ENCODE measurements at regions not wholly inside any gene's neighbourhood (a gene's known extent, or its start where the extent isn't known, plus 50 kb on each side); places are given as distances from the start of the nearest gene placed in this dataset.

DNA sequence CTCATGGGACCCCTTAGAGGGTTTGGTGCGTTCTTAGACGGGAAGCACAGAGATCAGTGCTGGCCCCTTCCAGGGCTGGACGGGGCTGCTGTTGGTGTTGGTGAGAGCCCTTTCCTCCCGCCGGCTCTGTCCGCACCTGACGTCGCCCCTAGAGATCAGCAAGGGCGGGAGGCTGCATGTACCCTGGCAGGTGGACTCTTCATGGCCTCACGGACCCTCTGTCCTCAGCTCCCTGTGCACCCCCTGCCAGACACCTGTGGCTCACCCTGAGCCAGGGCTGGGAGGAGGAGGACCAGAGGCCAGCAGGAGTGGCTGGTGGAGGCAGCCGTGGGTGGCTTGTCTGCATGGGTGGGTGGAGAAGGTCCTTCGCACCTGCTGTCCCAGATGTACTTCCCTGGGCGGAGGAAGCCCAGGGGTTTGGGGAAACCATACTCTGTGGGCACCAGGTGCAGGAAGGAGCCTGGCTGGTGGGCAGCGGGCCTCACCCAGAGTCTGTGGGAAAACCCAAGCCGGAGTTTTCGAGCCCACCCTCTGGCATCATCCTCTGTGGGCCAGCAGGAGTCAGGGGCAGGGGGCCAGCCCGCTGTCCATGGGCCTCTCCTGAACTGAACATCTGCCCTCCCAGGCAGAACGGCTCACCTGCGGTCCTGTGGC is 348.6 kb downstream of the SEC14L1 start:
- no peak for DNase-seq (ENCODE audit: extremely low spot score)
- CTCF ChIA-PET, result interaction anchor here (5.8 kb wide), 1 partner anchor 60 kb away, joined by 34 read pairs; no protein-coding TSS in a partner anchor
- TF ChIP-seq, protein P1, sequence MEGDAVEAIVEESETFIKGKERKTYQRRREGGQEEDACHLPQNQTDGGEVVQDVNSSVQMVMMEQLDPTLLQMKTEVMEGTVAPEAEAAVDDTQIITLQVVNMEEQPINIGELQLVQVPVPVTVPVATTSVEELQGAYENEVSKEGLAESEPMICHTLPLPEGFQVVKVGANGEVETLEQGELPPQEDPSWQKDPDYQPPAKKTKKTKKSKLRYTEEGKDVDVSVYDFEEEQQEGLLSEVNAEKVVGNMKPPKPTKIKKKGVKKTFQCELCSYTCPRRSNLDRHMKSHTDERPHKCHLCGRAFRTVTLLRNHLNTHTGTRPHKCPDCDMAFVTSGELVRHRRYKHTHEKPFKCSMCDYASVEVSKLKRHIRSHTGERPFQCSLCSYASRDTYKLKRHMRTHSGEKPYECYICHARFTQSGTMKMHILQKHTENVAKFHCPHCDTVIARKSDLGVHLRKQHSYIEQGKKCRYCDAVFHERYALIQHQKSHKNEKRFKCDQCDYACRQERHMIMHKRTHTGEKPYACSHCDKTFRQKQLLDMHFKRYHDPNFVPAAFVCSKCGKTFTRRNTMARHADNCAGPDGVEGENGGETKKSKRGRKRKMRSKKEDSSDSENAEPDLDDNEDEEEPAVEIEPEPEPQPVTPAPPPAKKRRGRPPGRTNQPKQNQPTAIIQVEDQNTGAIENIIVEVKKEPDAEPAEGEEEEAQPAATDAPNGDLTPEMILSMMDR (IDR thresholded peaks at IDR 0.05; ENCODE audit: control extremely low read depth, extremely low read depth, low read depth, missing control alignments), result no peak
- POLR2A ChIA-PET, result no interaction called here

- TF ChIP-seq, protein P1 (IDR thresholded peaks at IDR 0.05; ENCODE audit: control extremely low read depth, extremely low read depth, low read depth, missing control alignments), result no peak
- ChIA-PET POLR2A (no interaction called here), CTCF (interaction anchor here (5.8 kb wide), 1 partner anchor 61 kb away, joined by 34 read pairs; no protein-coding TSS in a partner anchor)
- no peak for DNase-seq (ENCODE audit: extremely low spot score)
Observed at GRCh38 chr17:77489893-77490255, 349.1 kb downstream of the SEC14L1 start.

DNA sequence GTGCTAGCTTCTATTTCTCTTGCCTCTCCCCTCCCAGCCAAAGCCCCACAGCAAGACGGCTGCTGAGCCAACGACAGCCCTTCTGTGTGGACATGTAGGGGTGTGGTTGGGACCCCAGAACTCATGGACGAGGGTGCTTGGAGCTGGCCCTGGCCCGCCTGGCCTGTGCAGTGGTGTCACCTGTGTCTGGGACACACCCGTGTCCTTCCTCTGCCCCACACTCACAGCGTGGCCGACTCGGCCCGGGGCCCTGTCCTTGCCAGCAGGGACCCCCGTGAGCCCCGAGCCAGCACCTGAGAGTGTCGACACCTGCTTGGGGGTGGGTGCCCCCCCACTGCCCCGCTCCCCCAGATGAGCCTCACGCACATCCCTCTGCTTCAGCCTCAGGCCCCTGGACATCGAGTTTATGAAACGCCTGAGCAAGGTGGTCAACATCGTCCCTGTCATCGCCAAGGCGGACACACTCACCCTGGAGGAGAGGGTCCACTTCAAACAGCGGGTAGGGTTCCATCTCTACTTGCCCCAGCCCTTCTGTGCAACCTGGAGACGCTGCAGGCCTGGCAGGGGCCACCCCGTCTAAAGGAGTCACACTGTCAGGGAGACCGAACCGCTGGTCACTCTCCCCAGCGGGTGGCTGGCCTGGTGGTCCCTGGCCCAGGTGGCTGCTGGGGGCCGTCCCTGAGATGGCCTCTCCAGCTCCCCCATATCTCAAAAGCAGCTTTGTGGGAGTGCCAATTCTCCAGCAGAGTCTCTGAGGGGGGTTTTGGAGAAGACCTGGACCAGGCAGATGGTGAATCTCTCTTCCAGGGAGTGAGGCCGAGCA is 349.8 kb downstream of the SEC14L1 start:
- DNase-seq (ENCODE audit: extremely low spot score), result no peak
- ChIA-PET POLR2A (no interaction called here), CTCF (interaction anchor here (5.8 kb wide), 1 partner anchor 61 kb away, joined by 34 read pairs; no protein-coding TSS in a partner anchor)
- TF ChIP-seq, protein P1 (IDR thresholded peaks at IDR 0.05; ENCODE audit: control extremely low read depth, extremely low read depth, low read depth, missing control alignments), result no peak

DNA sequence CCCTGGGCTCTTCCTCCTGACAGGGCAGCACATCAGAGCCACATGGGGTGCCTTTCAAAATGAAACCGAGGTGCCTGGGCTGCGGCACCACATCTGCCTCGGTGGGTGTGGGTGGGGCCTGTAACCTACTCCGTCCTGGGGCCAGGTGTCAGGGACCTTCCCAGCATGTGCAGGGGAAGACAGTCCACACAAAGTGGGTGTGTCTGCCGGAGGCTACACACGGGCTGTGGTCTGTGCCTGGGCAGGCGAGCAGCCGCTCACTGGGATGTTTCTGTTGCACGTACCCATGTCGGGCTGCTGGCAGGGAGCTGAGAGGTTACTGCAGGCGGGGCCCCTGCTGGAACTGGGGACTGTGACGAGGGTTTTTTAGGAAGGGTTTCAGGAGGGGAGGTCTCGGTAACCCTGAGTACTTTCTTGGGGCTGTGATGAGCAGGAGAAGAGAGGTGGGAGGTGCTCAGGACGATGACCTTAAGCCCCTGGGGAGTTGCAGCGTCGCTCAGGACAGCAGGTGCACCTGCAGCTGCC is 351.2 kb downstream of the SEC14L1 start:
- TF ChIP-seq, protein P1 (IDR thresholded peaks at IDR 0.05; ENCODE audit: control extremely low read depth, extremely low read depth, low read depth, missing control alignments), result no peak
- ChIA-PET POLR2A (no interaction called here), CTCF (interaction anchor here (1.0 to 5.8 kb wide), 3 partner anchors 40 to 167 kb away, joined by 3 to 34 read pairs (median 3); no protein-coding TSS in a partner anchor)
- DNase-seq (ENCODE audit: extremely low spot score), result peak; percentile 74

- POLR2A ChIA-PET, result no interaction called here
- CTCF ChIA-PET, result interaction anchor here (1.0 to 5.8 kb wide), 4 partner anchors 41 to 167 kb away, joined by 3 to 34 read pairs (median 3); no protein-coding TSS in a partner anchor
Observed at GRCh38 chr17:77492446-77493237, 351.9 kb downstream of the SEC14L1 start.

More at GRCh38 chr17:77492446-77493237, 351.9 kb downstream of the SEC14L1 start:
- no peak for DNase-seq (ENCODE audit: extremely low spot score)
- TF ChIP-seq, protein P1 (IDR thresholded peaks at IDR 0.05; ENCODE audit: control extremely low read depth, extremely low read depth, low read depth, missing control alignments), result no peak
